WTC11 (cell line): ENCODE measurements at regions not wholly inside any gene's neighbourhood (a gene's known extent, or its start where the extent isn't known, plus 50 kb on each side); places are given as distances from the start of the nearest gene placed in this dataset.

Experiments used
- ATAC-seq: fragments of 200-7000 bp; cut with Tn5 transposase; 2 replicates; pipeline ENCODE4 v1.10.0; 2021; ENCODE audit warnings: mild to moderate bottlenecking, moderate library complexity
- CTCF ChIA-PET: fragments of 300-600 bp; sonication (Branson Sonifier 250); formaldehyde crosslinking; loops from one replicate; lab custom pipeline; 2021; ENCODE audit warnings: antibody characterized with exemption; lab: Charles Lee
- POLR2A ChIA-PET: fragments of 350-600 bp; sonication (Branson Sonifier 250); formaldehyde crosslinking; loops from one replicate; lab custom pipeline; 2021; ENCODE audit warnings: antibody characterized with exemption; lab: Charles Lee
- DNase-seq: peaks from one replicate; pipeline ENCODE4 v3.0.0; 2021; ENCODE audit warnings: low spot score
- H3K27ac Mint-ChIP-seq: 2 replicates; pipeline ENCODE4 v1.8.0; 2021; ENCODE audit warnings: mixed read lengths
- H3K27me3 Mint-ChIP-seq: 2 replicates; pipeline ENCODE4 v1.8.0; 2021; ENCODE audit warnings: low read depth, mild to moderate bottlenecking, moderate library complexity, mixed read lengths
- H3K36me3 Mint-ChIP-seq: 2 replicates; pipeline ENCODE4 v1.8.0; 2021; ENCODE audit warnings: mixed read lengths
- H3K4me1 Mint-ChIP-seq: 2 replicates; pipeline ENCODE4 v1.8.0; 2022; ENCODE audit warnings: mixed read lengths
- H3K4me3 Mint-ChIP-seq: 2 replicates; pipeline ENCODE4 v1.8.0; 2021; ENCODE audit warnings: mild to moderate bottlenecking, moderate library complexity, mixed read lengths
- H3K9me3 Mint-ChIP-seq: 2 replicates; pipeline ENCODE4 v1.8.0; 2021; ENCODE audit warnings: mixed read lengths
- CREM ChIP-seq: sonication (generic); formaldehyde crosslinking; IDR thresholded peaks from 2 replicates; pipeline ENCODE4 v1.8.1; 2022; ENCODE audit warnings: mild to moderate bottlenecking, missing genetic modification reagents, moderate library complexity
- E2F4 ChIP-seq: sonication (generic); formaldehyde crosslinking; IDR thresholded peaks from 2 replicates; pipeline ENCODE4 v1.8.1; 2022; ENCODE audit warnings: low read depth, mild to moderate bottlenecking, moderate library complexity, missing genetic modification reagents, borderline replicate concordance
- IRF1 ChIP-seq: sonication (generic); formaldehyde crosslinking; IDR thresholded peaks from 2 replicates; pipeline ENCODE4 v1.8.0; 2023; ENCODE audit warnings: missing genetic modification reagents
- JAZF1 ChIP-seq: fragments of 250-450 bp; sonication (Bioruptor Pico); IDR thresholded peaks from 2 replicates; pipeline ENCODE4 v1.9.0; 2021; ENCODE audit warnings: moderate library complexity, mild to moderate bottlenecking, inconsistent platforms
- MAX ChIP-seq: sonication (generic); formaldehyde crosslinking; IDR thresholded peaks from 2 replicates; pipeline ENCODE4 v1.8.0; 2022; ENCODE audit warnings: mild to moderate bottlenecking, missing genetic modification reagents
- NFE2L1 ChIP-seq: sonication (generic); formaldehyde crosslinking; IDR thresholded peaks from 2 replicates; pipeline ENCODE4 v1.8.1; 2023; ENCODE audit warnings: missing genetic modification reagents
- NR1H2 ChIP-seq: sonication (generic); formaldehyde crosslinking; IDR thresholded peaks from 2 replicates; pipeline ENCODE4 v1.9.0; 2021; ENCODE audit warnings: mild to moderate bottlenecking, moderate library complexity, missing genetic modification reagents
- NR3C1 ChIP-seq: sonication (generic); formaldehyde crosslinking; conservative IDR thresholded peaks from 2 replicates; pipeline ENCODE4 v1.8.1; 2023; ENCODE audit warnings: low read depth, mild to moderate bottlenecking, missing genetic modification reagents
- PRDM15 ChIP-seq: sonication (generic); formaldehyde crosslinking; IDR thresholded peaks from 2 replicates; pipeline ENCODE4 v1.8.0; 2022; ENCODE audit warnings: missing genetic modification reagents
- PRRX2 ChIP-seq: fragments of 250-450 bp; sonication (Bioruptor Pico); IDR thresholded peaks from 2 replicates; pipeline ENCODE4 v1.8.0; 2021; ENCODE audit warnings: mild to moderate bottlenecking
- USF2 ChIP-seq: sonication (generic); formaldehyde crosslinking; IDR thresholded peaks from 2 replicates; pipeline ENCODE4 v1.8.1; 2023; ENCODE audit warnings: mild to moderate bottlenecking, missing genetic modification reagents, moderate library complexity
- ZNF281 ChIP-seq: sonication (generic); formaldehyde crosslinking; IDR thresholded peaks from 2 replicates; pipeline ENCODE4 v1.8.0; 2023; ENCODE audit warnings: mild to moderate bottlenecking, missing genetic modification reagents
- ZNF317 ChIP-seq: sonication (generic); formaldehyde crosslinking; IDR thresholded peaks from 2 replicates; pipeline ENCODE4 v1.8.1; 2023; ENCODE audit warnings: low read depth, mild to moderate bottlenecking, moderate library complexity, missing genetic modification reagents, borderline replicate concordance
- ZNF396 ChIP-seq: fragments of 250-450 bp; sonication (Bioruptor Pico); IDR thresholded peaks from 2 replicates; pipeline ENCODE4 v1.8.0; 2021; ENCODE audit warnings: mild to moderate bottlenecking, moderate library complexity, borderline replicate concordance
- ZNF416 ChIP-seq: fragments of 250-450 bp; sonication (Bioruptor Pico); IDR thresholded peaks from 2 replicates; pipeline ENCODE4 v1.9.0; 2021; ENCODE audit warnings: mild to moderate bottlenecking, inconsistent platforms

GRCh38 chr9:71250581-71250980 lies 129.2 kb upstream of the TRPM3 start (continued):
- TF ChIP-seq ZNF281 (CRISPR knock-in tag) (peak; percentile 93), IRF1 (CRISPR knock-in tag) (no peak), JAZF1 (CRISPR knock-in tag) (no peak), CREM (CRISPR knock-in tag) (no peak), NR1H2 (CRISPR knock-in tag) (no peak), MAX (CRISPR knock-in tag) (no peak), PRRX2 (CRISPR knock-in tag) (0 out of 2 replicates have a peak, but pooled peaks have one; percentile 46), PRDM15 (CRISPR knock-in tag) (0 out of 2 replicates have a peak, but pooled peaks have one; percentile 36), E2F4 (CRISPR knock-in tag) (no peak)

- Mint-ChIP-seq H3K4me3 (peak overlapping the region; percentile 27; the same call in 1 of the 2 replicates), H3K9me3 (peaks cover 6% of the 10 kb centered on the region), H3K27me3 (no peaks in the 10 kb centered on the region), H3K36me3 (peaks cover 3% of the 10 kb centered on the region; the same call in 1 of the 2 replicates), H3K4me1 (peaks cover 45% of the 10 kb centered on the region), H3K27ac (peak overlapping the region; percentile 71; the same call in 1 of the 2 replicates)
- DNase-seq (no peak), ATAC-seq (0 out of 2 replicates have a peak, but pooled peaks have one; percentile 8)
- ChIA-PET CTCF (interaction anchor here (0.9 to 1.3 kb wide), 1 partner anchor 610 kb away, joined by 7 to 11 read pairs; no protein-coding TSS in a partner anchor), POLR2A (no interaction called here)
- TF ChIP-seq NR3C1 (CRISPR knock-in tag) (no peak), USF2 (CRISPR knock-in tag) (peak; percentile 36; the same call in 1 of the 2 replicates), ZNF416 (no peak), NFE2L1 (no peak)
These were observed 128.4 kb upstream of the TRPM3 start for GRCh38 chr9:71249729-71250317.

- Mint-ChIP-seq H3K9me3 (peaks cover 4% of the 10 kb centered on the region; the same call in 1 of the 2 replicates), H3K4me1 (peaks cover 66% of the 10 kb centered on the region), H3K36me3 (no peaks in the 10 kb centered on the region), H3K4me3 (peak overlapping the region; percentile 16; the same call in 1 of the 2 replicates), H3K27me3 (no peaks in the 10 kb centered on the region), H3K27ac (peak overlapping the region; percentile 88)
- 0 out of 2 replicates have a peak, but pooled peaks have one; percentile 66 for TF ChIP-seq ZNF317 (CRISPR knock-in tag)
- no peak for TF ChIP-seq ZNF396 (CRISPR knock-in tag)
- POLR2A ChIA-PET, result no interaction called here
- DNase-seq (no peak), ATAC-seq (peak; percentile 19)
- CTCF ChIA-PET, result no interaction called here
These were observed 124.2 kb upstream of the TRPM3 start for GRCh38 chr9:71245651-71246050.
